ENCODE measurements at regions not wholly inside any gene's neighbourhood (a gene's known extent, or its start where the extent isn't known, plus 50 kb on each side); places are given as distances from the start of the nearest gene placed in this dataset.

- intact Hi-C loops (cut with DNase I): no loop called here
- WGBS, 3 donors: 89 to 92% (median 91%) methylated on average over 7 of the region's 7 CpGs
- no peak for ATAC-seq
- Histone ChIP-seq H3K27me3 (ENCODE audit: insufficient read depth in 3 of 3, low read length in 2 of 3) (no peaks in the 10 kb centered on the region), H3K36me3 (ENCODE audit: insufficient read depth in 1 of 2, low read depth in 1 of 2) (no peaks in the 10 kb centered on the region), H3K4me3 (no peak overlapping the region), H3K9me3 (no peaks in the 10 kb centered on the region), H3K27ac (no peak overlapping the region), H3K4me1 (no peaks in the 10 kb centered on the region)
- no peak for TF ChIP-seq CTCF (IDR thresholded peaks at IDR 0.05)
- DNase-seq: no peak
These were observed 94.3 kb upstream of the ETV6 start for GRCh38 chr12:11555195-11555594.

- intact Hi-C loops (cut with DNase I): no loop called here
- Histone ChIP-seq H3K27ac (no peak overlapping the region), H3K36me3 (ENCODE audit: insufficient read depth in 1 of 2, low read depth in 1 of 2) (no peaks in the 10 kb centered on the region), H3K9me3 (no peaks in the 10 kb centered on the region), H3K4me3 (no peak overlapping the region), H3K4me1 (no peaks in the 10 kb centered on the region), H3K27me3 (ENCODE audit: insufficient read depth in 3 of 3, low read length in 2 of 3) (no peaks in the 10 kb centered on the region)
- WGBS, 3 donors: 45 to 73% (median 62%) methylated on average over 11 of the region's 11 CpGs
- no peak for TF ChIP-seq CTCF (IDR thresholded peaks at IDR 0.05)
- no peak for DNase-seq
- no peak for ATAC-seq
These were observed 93.5 kb upstream of the ETV6 start for GRCh38 chr12:11555743-11556625.

DNA sequence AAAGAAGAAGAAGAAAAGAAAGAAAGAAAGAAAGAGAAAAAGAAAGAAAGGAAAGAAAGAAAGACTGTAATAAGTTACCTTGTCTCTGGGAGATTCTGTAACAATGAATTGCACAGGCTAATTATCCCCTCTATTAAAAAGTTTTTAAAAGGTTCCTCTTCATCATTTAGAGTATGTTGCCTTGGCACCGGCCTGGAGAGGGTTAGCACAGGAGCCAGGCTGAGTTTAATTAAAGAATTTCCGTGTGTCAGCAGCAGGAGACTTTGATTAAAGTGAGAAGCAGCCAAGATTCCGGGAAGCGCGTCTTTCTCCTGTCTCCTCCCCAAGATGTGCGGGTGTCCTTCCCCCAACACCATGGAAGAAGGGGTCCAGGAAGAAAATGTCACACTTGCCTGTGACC, 92.8 kb upstream of the ETV6 start:
- intact Hi-C loops (cut with DNase I): no loop called here
- DNase-seq: no peak
- ATAC-seq: no peak
- no peak overlapping the region for H3K4me3 ChIP-seq
- H3K27ac ChIP-seq: no peak overlapping the region
- no peaks in the 10 kb centered on the region for H3K9me3 ChIP-seq
- 41 to 51% (median 45%) methylated on average over 6 of the region's 6 CpGs for WGBS, 3 donors
- no peak for TF ChIP-seq CTCF (IDR thresholded peaks at IDR 0.05)
- no peaks in the 10 kb centered on the region for H3K36me3 ChIP-seq (ENCODE audit: insufficient read depth in 1 of 2, low read depth in 1 of 2)
- no peaks in the 10 kb centered on the region for H3K4me1 ChIP-seq
- H3K27me3 ChIP-seq (ENCODE audit: insufficient read depth in 3 of 3, low read length in 2 of 3): no peaks in the 10 kb centered on the region

- H3K4me3 ChIP-seq: no peak overlapping the region
- WGBS, 3 donors: 89 to 93% (median 91%) methylated on average over 3 of the region's 3 CpGs
- TF ChIP-seq CTCF (IDR thresholded peaks at IDR 0.05): no peak
- H3K27ac ChIP-seq: no peak overlapping the region
- intact Hi-C loops (cut with DNase I): no loop called here
- no peaks in the 10 kb centered on the region for H3K4me1 ChIP-seq
- DNase-seq (no peak), ATAC-seq (no peak)
- no peaks in the 10 kb centered on the region for H3K36me3 ChIP-seq (ENCODE audit: insufficient read depth in 1 of 2, low read depth in 1 of 2)
- no peaks in the 10 kb centered on the region for H3K27me3 ChIP-seq (ENCODE audit: insufficient read depth in 3 of 3, low read length in 2 of 3)
- H3K9me3 ChIP-seq: no peaks in the 10 kb centered on the region
These were observed 89.7 kb upstream of the ETV6 start for GRCh38 chr12:11559626-11560340.

All from psoas muscle (tissue), 7 donors.